Neuron (in vitro differentiated cells): ENCODE measurements at regions not wholly inside any gene's neighbourhood (a gene's known extent, or its start where the extent isn't known, plus 50 kb on each side); places are given as distances from the start of the nearest gene placed in this dataset.
"Not testable (repeated sequence)": the region's sequence is repeated elsewhere in the genome, so short reads cannot be mapped to it uniquely, and the experiment has no call there.

ENCODE experiments used
- H2AFZ ChIP-seq: one replicate; pipeline ENCODE4 v1.6.1; 2013; ENCODE audit warnings: low read depth, mild to moderate bottlenecking, inconsistent platforms, low read length, moderate library complexity
- H3K27me3 ChIP-seq: one replicate; pipeline ENCODE4 v1.6.1; 2013; ENCODE audit warnings: low read length; ENCODE audit not compliant: insufficient read depth
- H3K36me3 ChIP-seq: one replicate; pipeline ENCODE4 v1.6.1; 2013; ENCODE audit warnings: low read length; ENCODE audit not compliant: insufficient read depth
- H3K4me1 ChIP-seq: one replicate; pipeline ENCODE4 v1.6.1; 2013; ENCODE audit warnings: low read length; ENCODE audit not compliant: insufficient read depth
- H3K4me3 ChIP-seq: 2 replicates; pipeline ENCODE4 v1.5.1; 2013; ENCODE audit warnings: mild to moderate bottlenecking, low read length, moderate library complexity
- H3K9me3 ChIP-seq: one replicate; pipeline ENCODE4 v1.6.1; 2013; ENCODE audit warnings: low read length

DNA sequence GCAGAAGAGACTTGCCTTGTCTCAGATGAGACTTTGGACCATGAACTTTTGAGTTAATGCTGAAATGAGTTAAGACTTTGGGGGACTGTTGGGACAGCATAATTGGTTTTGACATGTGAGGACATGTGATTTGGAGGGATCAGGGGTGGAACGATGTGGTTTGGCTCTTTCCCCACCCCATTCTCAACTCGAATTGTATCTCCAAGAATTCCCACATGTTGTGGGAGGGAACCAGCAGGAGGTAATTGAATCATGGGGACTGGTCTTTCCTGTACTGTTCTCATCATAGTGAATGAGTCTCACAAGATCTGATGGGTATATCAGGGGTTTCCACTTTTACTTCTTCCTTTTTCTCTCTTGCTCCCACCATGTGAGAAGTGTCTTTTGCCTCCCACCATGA, 229.7 kb upstream of the KCND2 start:
- H3K4me3 ChIP-seq, result no peak overlapping the region
- H2AFZ ChIP-seq, result no peak overlapping the region
- H3K9me3 ChIP-seq, result no peaks in the 10 kb centered on the region
- no peaks in the 10 kb centered on the region for H3K36me3 ChIP-seq
- H3K27me3 ChIP-seq, result no peaks in the 10 kb centered on the region
- no peaks in the 10 kb centered on the region for H3K4me1 ChIP-seq

DNA sequence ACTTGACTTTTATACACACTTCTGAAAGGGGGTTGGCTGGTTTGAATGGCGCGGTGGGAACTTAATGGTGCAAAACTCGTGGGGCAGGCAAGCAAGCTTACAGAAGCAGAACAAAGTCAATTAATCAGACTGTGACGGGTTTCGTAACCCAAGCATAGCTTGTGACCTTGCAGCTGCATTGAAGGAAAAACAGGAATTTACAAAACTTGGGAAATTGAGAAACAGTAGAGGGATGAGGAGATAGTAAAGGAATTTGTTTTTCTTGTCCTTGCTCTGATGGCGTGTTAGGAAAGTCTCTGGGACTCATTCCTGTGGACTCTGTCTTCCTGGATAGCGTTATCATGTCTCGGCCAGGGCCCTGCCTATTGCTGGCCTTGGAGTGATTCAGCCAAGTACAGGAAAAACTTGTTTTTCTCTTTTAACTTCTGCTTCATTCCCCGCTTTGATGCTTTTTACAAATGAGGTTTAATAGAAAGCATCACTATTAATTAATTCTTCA, 220.0 kb upstream of the KCND2 start:
- H3K9me3 ChIP-seq, result no peaks in the 10 kb centered on the region
- H2AFZ ChIP-seq, result no peak overlapping the region
- no peak overlapping the region for H3K4me3 ChIP-seq
- no peaks in the 10 kb centered on the region for H3K36me3 ChIP-seq
- no peaks in the 10 kb centered on the region for H3K27me3 ChIP-seq
- no peaks in the 10 kb centered on the region for H3K4me1 ChIP-seq

DNA sequence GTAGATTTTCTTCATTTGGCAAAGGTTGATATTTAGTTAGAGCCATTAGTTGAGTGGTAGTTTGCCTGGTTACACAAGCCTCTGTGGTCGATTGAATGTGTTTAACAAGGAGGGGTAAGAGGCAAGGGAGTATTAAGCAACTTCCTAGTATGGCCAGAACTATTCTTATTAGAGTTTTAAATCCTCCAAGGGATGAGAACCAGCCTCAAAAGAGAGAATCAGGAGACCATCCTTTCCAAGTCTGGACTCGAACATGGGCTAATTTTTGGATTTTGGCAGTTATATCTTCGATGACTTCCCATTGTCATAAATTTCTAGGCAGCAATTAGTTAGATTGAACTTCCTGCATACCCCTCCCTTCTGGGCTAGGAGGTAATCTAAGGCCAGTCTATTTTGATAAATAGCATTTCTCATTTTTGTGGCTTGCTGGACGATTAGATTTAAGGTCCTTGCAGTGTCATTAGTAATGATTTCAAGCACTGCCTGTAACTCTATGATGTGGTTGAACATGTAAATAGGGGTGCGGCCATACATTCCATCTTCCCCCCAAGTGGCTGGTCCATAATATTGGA, 219.5 kb upstream of the KCND2 start:
- no peak overlapping the region for H2AFZ ChIP-seq
- H3K36me3 ChIP-seq, result no peaks in the 10 kb centered on the region
- H3K4me1 ChIP-seq, result no peaks in the 10 kb centered on the region
- no peaks in the 10 kb centered on the region for H3K27me3 ChIP-seq
- no peak overlapping the region for H3K4me3 ChIP-seq
- no peaks in the 10 kb centered on the region for H3K9me3 ChIP-seq

DNA sequence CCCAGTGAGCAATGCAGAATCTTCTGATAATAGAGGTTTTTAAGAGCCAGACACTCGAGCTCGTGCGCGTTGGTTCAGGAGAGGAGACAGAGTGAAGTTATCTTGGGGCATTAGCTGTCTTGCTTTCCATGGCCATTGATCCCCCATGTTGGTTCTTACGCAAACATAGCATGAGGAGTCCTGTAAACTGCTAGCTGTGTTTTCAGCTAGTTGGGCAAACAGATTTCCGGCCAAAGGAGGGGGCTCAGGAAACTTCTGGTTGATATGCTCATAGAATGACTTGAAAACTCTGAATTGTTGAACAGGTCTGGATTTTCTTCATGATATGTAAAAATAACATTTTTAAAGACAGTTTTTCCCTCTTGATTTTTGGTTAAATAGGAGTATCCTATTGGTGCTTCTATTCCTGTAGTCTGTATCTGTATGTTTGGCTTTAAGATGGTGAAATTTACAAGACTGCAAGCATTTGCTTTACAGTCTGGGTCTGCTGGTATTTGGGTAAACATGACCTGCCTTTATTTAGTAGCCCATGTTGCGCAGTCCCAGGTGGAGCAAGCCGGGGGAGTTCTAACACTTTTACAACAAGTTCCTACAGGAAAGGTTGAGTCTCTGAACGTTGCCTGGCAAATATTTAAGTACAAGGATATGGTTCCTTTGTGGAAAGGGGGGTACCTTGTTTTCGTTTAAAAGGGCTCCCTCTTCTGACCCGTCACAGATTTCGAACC, 218.4 kb upstream of the KCND2 start:
- H3K27me3 ChIP-seq, result no peaks in the 10 kb centered on the region
- no peak overlapping the region for H2AFZ ChIP-seq
- H3K4me1 ChIP-seq, result no peaks in the 10 kb centered on the region

DNA sequence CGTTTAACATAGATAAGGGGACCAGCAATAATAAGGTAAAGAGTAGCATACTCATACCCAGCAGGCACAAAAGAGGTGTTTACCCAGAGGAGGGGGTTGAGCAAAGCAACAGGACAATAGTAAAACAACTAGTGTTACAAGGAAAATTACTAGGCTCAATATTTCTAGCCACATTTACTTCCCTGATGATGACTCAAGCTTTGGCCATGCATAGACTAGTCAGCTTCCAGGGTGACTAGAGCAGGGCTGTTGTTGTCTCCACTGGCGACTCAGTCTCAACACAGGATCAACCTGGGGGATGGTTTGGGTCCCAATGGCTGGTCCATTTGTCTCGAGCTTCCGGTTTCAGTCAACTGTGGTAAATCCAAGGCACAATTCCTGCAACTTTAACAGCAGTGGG, 217.7 kb upstream of the KCND2 start:
- Histone ChIP-seq H3K9me3 (no peaks in the 10 kb centered on the region), H2AFZ (no peak overlapping the region), H3K27me3 (no peaks in the 10 kb centered on the region), H3K4me1 (no peaks in the 10 kb centered on the region), H3K36me3 (no peaks in the 10 kb centered on the region), H3K4me3 (no peak overlapping the region)

More for the DNA sequence above, 218.4 kb upstream of the KCND2 start:
- H3K36me3 ChIP-seq, result no peaks in the 10 kb centered on the region
- H3K4me3 ChIP-seq, result no peak overlapping the region
- H3K9me3 ChIP-seq, result no peaks in the 10 kb centered on the region

DNA sequence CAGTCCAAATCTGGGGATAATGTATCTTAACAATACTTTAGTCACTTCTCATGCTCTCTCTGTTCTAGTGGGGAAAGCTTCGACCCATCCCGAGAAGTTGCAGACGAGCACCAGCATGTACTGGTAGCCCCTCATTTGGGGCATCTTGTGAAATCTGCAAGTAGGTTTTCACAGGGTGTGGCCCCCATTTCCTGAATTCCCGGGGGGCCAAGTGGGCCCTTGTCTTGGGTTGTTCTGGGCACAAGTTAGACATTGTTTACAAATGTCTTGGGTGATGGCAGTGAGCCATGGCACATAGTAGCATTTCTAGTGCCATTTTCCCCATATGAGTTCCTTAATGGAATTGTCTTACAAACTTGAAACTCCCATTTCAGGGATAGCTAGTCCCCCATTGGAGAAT, 216.7 kb upstream of the KCND2 start:
- H3K36me3 ChIP-seq, result no peaks in the 10 kb centered on the region
- no peaks in the 10 kb centered on the region for H3K9me3 ChIP-seq
- no peak overlapping the region for H2AFZ ChIP-seq
- H3K4me1 ChIP-seq, result no peaks in the 10 kb centered on the region
- no peak overlapping the region for H3K4me3 ChIP-seq
- no peaks in the 10 kb centered on the region for H3K27me3 ChIP-seq

DNA sequence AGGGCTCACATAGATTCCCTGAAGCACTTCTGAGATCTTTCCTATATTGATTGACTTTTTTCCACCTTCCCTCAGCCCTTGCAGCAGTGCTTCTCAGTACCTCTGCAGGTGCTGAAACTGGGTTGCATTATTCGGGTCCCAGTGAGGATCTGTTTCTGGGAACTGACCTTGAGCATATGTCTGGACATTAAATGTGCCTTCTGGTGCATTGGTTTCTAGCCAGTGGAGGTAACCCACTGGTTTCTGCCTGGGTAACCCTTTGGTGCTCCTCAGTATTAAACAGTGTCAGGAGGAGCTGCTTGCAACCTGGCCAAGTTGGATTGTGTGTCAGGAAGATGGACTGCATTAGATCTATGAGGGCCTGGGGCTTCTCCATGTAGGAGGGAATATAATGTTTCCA, 213.3 kb upstream of the KCND2 start:
- no peaks in the 10 kb centered on the region for H3K27me3 ChIP-seq
- no peak overlapping the region for H2AFZ ChIP-seq
- H3K36me3 ChIP-seq, result no peaks in the 10 kb centered on the region
- no peak overlapping the region for H3K4me3 ChIP-seq
- no peaks in the 10 kb centered on the region for H3K9me3 ChIP-seq
- H3K4me1 ChIP-seq, result no peaks in the 10 kb centered on the region

DNA sequence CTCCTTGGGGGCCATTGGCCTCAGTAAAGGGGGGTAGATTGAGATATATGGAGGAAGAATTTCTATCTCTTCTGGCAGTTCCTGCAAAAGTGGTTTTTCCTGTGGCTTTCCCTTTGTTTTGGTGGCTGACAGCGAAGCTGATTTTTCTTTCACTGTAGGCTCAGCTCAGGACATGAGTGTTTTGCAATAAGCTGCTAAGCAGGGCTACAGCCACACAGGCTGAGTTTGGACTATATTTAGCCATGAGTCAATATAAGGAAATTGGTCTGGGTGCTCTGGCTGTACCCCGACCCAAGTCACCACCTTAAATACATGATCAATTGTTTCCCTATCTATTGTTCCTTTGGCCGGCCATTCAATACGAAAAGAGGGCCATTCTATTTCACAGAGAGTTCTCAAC, 212.7 kb upstream of the KCND2 start:
- H3K27me3 ChIP-seq, result no peaks in the 10 kb centered on the region
- H3K4me3 ChIP-seq, result no peak overlapping the region
- H2AFZ ChIP-seq, result no peak overlapping the region
- H3K36me3 ChIP-seq, result no peaks in the 10 kb centered on the region
- H3K9me3 ChIP-seq, result no peaks in the 10 kb centered on the region
- no peaks in the 10 kb centered on the region for H3K4me1 ChIP-seq

DNA sequence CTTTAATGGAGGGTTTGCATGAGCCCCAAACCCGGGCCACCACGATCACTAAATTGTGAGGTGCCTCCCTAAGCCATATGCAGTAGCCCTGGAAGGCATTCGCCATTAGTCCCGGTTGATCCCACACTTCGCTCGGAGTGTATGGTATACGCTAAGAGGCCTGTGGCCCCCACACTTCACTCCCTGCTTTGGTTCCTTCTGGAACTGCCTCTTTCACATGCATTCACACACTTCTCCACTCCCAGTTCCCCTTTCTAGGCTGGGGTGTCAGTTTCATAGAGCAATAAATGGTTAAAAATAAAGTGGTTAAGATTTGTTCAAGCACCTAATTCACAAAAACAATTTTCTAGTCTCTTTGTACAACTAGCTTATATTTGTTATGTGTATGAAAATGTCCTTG, 212.1 kb upstream of the KCND2 start:
- Histone ChIP-seq H3K4me3 (no peak overlapping the region), H3K9me3 (no peaks in the 10 kb centered on the region), H3K27me3 (no peaks in the 10 kb centered on the region), H3K4me1 (no peaks in the 10 kb centered on the region), H2AFZ (no peak overlapping the region), H3K36me3 (no peaks in the 10 kb centered on the region)

DNA sequence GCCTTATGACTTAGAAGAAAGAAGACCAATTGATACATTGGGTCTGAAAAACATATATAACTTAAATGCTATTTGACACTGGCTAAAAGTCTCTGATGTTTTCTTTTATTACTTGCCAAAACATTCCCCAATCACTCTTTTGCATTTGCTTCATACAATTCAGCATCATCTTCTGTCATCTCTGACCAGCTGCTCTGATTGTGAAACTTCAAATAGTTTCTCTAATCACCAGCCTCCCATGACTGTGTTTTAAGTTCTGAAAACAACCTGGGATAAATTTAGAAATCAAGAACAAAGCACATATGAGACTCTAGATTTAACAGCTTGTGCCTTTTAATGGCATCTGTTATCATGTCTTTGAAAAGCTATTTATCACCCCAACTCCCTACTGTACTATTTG, 208.4 kb upstream of the KCND2 start:
- no peaks in the 10 kb centered on the region for H3K27me3 ChIP-seq
- no peak overlapping the region for H3K4me3 ChIP-seq
- no peaks in the 10 kb centered on the region for H3K4me1 ChIP-seq
- no peaks in the 10 kb centered on the region for H3K36me3 ChIP-seq
- no peak overlapping the region for H2AFZ ChIP-seq
- no peaks in the 10 kb centered on the region for H3K9me3 ChIP-seq

DNA sequence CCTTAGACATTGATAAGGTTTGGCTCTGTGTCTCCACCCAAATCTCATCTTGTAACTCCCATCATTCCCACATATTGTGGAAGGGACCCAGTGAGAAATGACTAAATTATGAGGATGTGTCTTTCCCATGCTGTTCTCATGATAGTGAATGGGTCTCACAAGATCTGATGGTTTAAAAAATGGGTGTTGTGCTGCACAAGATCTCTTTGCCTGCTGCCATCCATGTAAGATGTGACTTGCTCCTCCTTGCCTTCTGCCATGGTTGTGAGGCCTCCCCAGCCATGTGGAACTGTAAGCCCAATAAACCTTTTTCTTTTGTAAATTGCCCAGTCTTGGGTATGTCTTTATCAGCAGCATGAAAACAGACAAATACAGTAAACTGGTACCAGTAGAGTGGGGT, 206.1 kb upstream of the KCND2 start:
- not testable (repeated sequence) for H3K4me1 ChIP-seq, H2AFZ ChIP-seq, H3K4me3 ChIP-seq, H3K27me3 ChIP-seq, H3K36me3 ChIP-seq, H3K9me3 ChIP-seq

DNA sequence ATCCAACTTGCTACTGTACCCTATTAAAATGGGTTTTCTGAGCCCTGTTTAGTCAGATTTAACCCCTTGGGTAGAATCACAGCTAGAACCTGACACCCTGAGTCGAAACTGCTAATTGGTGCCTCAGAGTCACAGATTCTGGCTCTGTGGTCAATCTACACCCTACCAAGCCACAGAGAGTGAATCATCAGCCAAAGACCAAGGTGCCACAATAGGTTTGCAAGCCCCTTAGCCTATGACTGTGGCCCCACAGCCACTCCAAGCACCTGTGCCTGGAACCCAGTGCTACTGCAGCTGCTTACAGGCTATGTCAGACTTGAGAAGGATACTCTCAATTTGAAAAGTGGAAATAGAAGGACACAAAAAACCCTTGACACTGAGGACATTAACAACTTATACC, 202.8 kb upstream of the KCND2 start:
- no peak overlapping the region for H3K4me3 ChIP-seq
- H3K36me3 ChIP-seq, result no peaks in the 10 kb centered on the region
- H2AFZ ChIP-seq, result no peak overlapping the region
- H3K4me1 ChIP-seq, result no peaks in the 10 kb centered on the region
- H3K27me3 ChIP-seq, result no peaks in the 10 kb centered on the region
- H3K9me3 ChIP-seq, result no peaks in the 10 kb centered on the region

DNA sequence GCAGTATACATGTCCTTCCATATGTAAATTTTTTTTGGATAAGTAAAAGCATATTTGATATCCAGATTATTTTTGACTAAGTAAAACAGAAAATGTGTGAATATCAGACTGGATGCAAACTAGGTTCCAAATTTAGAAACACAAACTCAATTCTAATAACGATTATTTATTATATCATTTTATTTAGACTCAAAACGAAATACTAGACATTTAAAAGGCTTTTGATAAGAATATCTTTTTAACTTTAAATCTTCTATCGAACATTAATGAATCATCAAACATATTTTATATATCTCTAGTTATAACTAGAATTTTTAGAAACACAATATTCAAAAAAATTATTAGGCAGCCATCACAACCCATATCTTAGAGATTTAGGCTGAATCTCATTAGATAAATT, 195.2 kb upstream of the KCND2 start:
- Histone ChIP-seq H2AFZ (no peak overlapping the region), H3K36me3 (no peaks in the 10 kb centered on the region), H3K27me3 (no peaks in the 10 kb centered on the region), H3K4me1 (no peaks in the 10 kb centered on the region), H3K4me3 (no peak overlapping the region), H3K9me3 (no peaks in the 10 kb centered on the region)

DNA sequence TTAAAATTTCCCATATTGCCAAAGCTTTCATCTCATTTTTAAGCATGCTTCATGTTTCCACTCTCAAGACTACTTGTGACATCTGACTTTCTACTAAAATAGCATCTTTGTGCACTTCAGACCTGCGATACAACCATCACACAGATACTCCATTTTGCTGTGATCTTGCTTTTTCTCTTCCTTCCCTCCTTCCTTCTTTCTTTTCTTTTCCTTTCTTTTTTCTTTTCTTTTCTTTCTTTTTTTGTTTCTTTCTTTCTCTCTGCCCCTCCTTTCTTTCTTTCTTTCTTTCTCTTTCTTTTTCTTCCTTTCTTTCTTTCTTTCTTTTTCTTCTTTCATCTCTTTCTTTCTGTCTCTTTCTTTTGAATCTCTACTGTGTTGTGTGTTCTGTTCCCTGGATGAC, 194.0 kb upstream of the KCND2 start:
- Histone ChIP-seq H3K36me3 (no peaks in the 10 kb centered on the region), H3K4me3 (no peak overlapping the region), H3K27me3 (no peaks in the 10 kb centered on the region), H3K9me3 (no peaks in the 10 kb centered on the region), H2AFZ (no peak overlapping the region), H3K4me1 (no peaks in the 10 kb centered on the region)
